NCI-H748 (cell line): ENCODE measurements at regions not wholly inside any gene's neighbourhood (a gene's known extent, or its start where the extent isn't known, plus 50 kb on each side); places are given as distances from the start of the nearest gene placed in this dataset.
"Not testable (repeated sequence)": the region's sequence is repeated elsewhere in the genome, so short reads cannot be mapped to it uniquely, and the experiment has no call there.

Experiments
- DNase-seq: peaks from one replicate; lab custom pipeline; 2025; ENCODE audit not compliant: unreplicated experiment; lab: John Stamatoyannopoulos, UW

DNA sequence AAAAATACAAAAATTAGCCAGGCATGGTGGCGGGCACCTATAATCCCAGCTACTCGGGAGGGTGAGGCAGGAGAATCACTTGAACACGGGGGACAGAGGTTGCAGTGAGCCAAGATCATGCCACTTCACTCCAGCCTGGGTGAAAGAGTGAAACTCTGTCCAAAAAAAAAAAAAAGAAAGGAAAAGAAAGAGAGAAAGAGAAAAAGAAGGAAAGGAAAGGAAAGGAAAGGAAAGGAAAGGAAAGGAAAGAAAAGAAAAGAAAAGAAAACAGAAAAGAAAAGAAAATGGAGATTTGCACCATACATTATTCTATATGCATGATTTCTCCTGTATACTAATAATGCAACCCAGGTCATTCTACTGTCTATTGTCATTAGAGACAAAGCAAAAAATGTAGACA, 421.5 kb downstream of the PCDH19 start:
- not testable (repeated sequence) for DNase-seq

DNA sequence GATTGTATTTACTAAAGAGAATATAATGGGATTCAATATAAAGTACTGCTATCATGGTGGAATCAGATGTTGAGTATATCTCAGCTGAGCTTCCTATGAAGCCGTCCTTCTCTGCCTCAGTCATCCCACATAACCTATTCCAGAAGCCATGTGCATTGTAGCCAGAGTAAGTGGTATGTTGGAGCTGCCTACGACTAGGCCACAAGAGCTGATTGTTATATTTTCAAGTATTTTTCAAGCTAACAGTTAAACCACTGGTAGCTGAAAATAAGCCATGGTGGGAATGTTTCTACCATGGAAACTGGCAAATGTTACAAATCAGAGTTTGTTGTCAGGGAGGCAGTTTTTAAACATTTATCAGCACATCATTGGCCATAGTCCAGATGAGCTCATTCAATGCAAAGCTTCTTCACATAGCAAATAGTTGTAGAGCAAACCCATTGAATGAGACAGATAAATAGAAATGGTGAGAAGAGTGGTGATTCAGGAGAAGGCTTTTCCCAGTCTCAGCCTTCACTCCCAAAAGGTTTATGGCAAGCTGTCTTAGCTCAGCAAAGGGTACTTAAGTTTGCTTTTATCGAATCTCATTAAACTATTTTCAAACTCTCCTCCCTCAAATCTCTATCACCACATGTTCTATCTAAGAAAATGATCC, 436.4 kb downstream of the PCDH19 start:
- DNase-seq = no peak

DNA sequence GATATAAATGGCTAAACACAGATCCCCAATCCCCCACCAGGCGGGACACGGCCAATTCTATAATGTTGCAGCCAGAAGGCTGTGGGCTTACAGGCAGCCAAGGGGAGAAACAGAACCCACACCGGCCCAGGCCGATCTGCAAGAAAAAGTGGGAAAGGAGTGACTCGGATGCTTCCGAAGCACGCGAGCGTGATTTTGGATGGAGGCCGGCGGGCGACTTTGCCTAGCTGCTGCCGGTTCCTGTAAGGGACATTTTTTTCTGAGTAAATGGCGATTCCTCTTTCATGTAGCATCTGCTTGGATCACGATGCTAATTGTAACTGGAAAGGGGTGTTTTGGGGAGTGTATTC, 470.2 kb downstream of the PCDH19 start:
- DNase-seq = no peak

GRCh38 chrX:99939206-99939882, 470.7 kb downstream of the PCDH19 start:
- DNase-seq = not testable (repeated sequence)

DNA sequence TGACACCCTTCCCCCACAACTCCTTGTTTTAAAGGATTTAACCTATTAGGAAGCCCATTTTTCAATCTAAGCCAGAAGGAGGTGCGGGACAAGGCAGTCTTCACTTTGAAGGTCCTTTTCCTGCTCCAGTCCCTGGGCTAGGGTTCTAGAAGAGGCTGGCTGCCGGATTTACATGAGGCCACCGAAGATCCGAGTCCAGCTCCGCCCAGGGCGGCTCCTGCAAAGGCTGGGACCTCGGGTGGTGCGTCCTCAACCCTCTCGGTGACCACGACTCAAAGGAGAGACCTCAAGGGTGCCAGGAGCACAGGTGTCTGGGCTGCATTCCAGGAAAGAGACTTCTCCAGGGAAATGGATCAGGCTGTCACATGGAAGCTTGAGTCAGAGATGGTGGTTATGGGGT, 471.6 kb downstream of the PCDH19 start:
- no peak for DNase-seq

- no peak for DNase-seq
These were observed 476.2 kb downstream of the PCDH19 start for GRCh38 chrX:99933865-99934264.

DNA sequence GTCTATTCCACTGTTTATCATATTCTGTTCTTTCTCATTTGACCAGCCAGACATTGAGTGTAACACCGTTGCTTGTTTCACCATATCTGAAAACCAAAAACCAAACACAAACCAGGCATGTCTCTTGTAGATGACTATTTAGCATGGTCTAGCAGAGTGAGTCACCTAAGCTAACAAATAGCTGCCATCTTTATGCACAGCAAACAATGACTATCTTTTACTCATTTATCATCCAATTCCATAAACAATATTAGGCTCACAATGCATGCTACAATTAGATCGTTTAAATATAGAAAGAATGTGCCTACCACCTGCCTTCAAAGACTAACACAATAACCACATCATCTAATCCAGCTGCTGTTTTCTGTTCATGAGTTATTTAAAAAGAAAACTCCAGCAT, 495.4 kb downstream of the PCDH19 start:
- DNase-seq = peak; percentile 91

DNA sequence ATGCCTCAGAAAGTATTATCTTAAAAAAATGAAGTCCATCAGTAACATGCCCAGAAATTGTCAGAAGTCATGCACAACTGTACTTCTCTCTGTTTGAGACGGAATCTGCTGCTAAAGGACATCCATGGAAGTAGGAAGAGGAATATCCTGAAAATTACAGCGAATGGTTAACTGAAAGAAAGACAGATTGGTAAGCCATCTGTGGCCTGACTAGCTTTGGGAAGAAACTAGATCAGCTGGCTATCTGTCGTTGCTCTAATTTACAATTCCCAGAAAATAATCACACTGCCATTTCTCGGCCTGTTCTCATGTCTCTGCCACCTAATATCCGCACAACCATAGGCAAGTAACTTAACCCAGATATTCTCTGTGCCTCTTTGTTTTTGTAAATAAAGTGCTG, 496.5 kb downstream of the PCDH19 start:
- DNase-seq = peak; percentile 4

- no peak for DNase-seq
These were observed 500.1 kb downstream of the PCDH19 start for GRCh38 chrX:99909946-99910345.

DNA sequence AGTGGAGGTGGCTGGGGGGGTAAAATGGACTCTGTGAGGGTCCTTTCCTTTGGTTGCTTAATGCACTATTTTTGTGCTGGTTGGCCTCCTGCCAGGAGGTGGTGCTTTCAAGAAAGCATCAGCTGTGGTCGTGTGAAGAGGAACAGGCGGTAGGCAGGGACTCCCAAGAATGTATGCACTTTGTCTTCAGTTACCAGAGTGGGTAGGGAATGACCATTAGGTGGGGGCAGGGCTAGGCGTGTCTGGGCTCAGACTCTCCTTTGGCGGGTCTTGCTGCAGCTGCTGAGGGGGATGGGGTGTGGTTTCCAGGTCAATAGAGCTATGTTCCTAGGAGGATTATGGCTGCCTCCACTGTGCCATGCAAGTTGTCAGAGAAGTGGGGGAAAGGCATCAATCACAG, 509.0 kb downstream of the PCDH19 start:
- DNase-seq = peak; percentile 78

GRCh38 chrX:99887918-99888317, 522.2 kb downstream of the PCDH19 start:
- no peak for DNase-seq

DNA sequence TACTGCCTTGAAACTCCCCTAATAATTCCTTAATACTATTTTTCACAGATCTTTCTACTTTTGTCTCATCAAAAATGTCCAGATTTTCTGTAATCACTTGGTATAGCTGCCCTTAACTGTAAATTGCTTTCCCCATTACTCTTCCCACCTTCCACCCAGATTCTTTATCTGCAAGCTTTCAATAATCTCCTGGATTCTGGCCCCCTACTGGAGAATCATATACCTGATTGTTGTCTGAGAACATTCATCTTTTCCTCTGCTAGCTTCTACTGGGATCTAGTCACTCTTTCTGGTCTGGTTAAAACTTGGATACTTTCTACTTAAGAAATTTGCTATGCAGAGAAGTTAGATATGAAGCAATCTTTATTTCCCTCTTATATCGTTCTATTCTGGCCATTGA, 552.6 kb downstream of the PCDH19 start:
- DNase-seq = peak; percentile 13

DNA sequence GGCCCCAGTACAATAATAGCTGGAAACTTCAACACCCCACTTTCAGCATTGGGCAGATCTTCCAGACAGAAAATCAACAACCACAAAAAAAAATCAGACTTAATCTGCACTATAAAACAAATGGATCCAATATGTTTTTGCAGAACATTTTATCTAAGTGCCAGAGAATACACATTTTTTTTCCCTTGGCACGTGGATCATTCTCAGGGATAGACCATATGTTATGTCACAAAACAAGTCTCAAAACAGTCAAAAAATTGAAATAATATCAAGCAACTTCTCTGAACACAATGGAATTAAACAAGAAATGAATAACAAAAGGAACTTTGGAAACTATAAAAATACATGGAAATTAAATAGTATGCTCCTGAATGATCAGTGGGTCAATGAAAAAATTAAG, 576.3 kb downstream of the PCDH19 start:
- no peak for DNase-seq

- no peak for DNase-seq
These were observed 589.9 kb downstream of the PCDH19 start for GRCh38 chrX:99820197-99820596.

DNA sequence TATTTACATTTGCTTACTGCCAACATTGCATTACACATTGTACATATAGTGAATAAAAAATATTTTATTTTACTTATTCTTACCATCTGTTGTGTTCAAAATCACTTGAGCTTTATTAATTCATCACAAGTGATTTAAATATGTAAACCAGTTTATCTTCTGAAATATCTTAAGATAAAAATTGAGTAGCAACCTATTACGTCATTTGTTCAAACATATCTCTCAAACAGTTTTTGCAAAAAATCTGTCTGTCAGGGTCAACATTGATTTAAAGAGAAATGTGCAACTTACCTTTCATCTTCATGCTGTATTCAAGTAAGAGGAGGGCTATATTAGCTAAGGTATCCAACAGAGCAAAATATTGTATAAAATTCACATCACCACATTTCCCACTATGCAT, 610.1 kb downstream of the PCDH19 start:
- no peak for DNase-seq

DNA sequence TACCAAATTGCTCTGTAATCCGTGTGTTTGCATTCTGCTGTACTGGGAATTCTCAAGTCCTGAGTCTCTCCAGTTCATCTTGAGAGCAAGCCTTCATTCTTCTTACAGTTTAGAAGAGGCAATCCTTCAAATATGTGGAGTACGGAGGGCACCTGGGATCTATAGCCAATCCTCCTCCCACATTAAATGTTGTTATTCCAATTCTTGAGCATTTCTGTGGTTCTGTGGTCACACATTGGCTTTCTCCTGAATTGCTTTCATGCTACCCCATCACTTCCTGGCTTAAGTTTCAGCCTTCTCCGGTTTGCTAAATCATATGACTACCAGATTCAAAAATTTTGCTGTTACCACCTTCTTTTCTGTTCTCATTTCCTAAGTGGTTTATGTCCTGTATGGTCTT, 611.1 kb downstream of the PCDH19 start:
- DNase-seq = no peak

DNA sequence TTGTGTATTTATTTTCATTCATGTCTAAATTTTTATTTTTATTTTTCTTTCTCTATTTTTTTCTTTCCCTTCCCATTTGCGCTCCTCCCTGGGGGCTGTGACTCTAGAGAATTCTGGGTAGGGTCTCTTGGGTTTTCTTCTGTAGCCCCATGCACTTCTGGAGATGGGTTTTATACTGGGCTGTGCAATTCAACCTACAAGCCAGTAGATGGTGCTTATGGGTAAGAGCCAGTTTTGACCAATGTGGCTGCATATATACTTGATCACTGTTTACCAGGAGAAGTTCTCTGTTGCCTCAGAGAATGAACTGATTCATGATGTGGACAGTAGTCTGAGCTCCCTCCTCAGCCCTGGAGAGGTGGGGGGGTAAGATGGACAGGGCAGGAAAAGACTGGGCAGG, 614.6 kb downstream of the PCDH19 start:
- peak; percentile 41 for DNase-seq

- no peak for DNase-seq
These were observed 627.5 kb downstream of the PCDH19 start for GRCh38 chrX:99782516-99783040.

- DNase-seq = no peak
These were observed 632.2 kb downstream of the PCDH19 start for GRCh38 chrX:99777912-99778311.

DNA sequence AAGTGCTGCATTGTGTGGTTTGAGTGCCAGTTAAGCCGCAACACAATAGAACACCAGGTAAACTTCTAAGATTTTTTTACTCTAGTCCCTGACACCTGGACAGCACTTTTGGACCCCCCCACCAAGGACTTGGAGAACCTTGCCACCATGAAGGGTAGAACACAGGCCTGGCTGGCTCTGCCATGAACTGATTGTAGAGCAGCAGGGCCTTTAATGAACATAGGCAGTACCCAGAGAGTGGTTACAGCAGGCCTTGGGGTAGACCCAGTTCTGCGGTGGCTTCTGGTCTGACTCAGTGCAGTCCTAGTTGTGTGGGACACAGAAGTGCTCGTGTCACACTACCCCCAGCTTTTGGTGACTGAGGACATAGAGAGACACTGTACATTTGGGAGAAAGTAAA, 648.3 kb downstream of the PCDH19 start:
- no peak for DNase-seq

DNA sequence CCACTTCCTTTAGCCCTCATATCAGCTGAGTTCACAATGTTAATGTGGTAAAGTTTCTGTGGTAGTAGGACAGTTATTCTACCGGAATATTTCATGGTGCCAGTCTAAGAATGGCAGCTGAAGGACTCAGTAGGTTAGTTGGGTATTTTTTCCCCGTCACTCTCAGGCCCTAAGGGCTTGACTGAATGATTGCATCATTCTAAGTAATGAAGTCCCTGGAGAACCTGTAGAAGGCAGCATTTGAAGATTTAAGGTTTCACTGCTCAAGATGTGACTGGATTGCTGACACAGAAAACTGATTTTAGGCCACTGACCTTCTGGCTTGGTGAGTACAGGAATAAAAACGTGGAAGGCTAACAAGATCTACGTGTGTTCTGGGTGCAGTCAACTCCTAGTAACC, 657.3 kb downstream of the PCDH19 start:
- no peak for DNase-seq

GRCh38 chrX:99750721-99751120, 659.4 kb downstream of the PCDH19 start:
- no peak for DNase-seq

DNA sequence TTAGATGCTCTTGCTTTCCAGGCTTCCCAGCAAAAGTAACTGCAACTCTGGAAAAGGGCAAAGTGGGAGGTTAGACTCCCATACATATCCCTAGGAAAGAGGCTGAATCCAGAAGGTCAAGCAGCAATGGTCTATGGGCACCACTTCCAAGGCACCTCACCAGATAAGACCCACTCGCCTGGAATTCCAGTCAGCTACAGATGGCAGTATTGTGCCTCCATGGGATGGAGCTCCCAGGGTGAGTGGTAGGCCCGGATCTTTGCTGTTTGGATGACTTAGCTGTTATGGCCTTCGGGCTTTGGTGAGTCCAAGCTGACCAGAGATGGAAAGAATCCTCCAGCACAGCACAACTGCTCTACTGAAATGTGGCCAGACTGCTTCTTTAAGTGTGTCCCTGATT, 688.0 kb downstream of the PCDH19 start:
- DNase-seq = peak; percentile 51
